ENCODE measurements at regions not wholly inside any gene's neighbourhood (a gene's known extent, or its start where the extent isn't known, plus 50 kb on each side); places are given as distances from the start of the nearest gene placed in this dataset.
"Not testable (repeated sequence)": the region's sequence is repeated elsewhere in the genome, so short reads cannot be mapped to it uniquely, and the experiment has no call there.

DNA sequence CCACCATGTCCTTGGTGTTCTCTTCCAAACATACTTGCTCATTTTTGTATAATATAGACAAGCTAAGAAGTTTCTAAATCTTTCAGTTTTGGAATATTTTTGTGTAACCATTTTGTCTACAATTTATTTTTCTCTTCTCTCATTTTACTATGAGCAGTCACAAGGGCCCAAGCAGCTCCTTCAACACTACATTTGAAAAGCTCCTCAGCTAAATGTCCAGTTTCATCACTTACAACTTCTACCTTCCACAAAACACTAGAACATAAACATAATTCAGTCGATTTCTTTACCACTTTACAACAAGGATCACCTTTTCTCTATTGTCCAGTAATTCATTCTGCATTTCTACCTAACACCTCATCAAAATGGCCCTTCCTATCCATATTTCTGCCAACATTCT is 554.4 kb downstream of the RAB28 start:
- DNase-seq: no peak

DNA sequence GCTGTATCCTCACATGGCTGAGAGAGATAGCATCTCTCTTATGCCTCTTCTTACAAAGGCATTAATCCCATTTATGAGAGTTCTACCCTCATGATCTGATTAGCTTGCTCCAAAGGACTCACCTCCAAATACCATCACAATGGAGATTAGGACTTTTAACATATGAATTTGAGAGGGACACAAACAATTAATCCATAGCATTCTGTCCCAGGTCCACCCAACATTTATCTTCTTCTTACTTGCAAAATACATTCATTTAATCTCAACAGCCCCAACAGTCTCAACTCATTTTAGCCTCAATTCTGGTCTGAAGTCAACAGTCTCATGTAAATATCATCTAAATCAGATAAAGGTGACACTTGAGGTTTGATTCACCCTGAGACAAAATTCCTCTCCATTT is 555.4 kb downstream of the RAB28 start:
- DNase-seq: no peak

DNA sequence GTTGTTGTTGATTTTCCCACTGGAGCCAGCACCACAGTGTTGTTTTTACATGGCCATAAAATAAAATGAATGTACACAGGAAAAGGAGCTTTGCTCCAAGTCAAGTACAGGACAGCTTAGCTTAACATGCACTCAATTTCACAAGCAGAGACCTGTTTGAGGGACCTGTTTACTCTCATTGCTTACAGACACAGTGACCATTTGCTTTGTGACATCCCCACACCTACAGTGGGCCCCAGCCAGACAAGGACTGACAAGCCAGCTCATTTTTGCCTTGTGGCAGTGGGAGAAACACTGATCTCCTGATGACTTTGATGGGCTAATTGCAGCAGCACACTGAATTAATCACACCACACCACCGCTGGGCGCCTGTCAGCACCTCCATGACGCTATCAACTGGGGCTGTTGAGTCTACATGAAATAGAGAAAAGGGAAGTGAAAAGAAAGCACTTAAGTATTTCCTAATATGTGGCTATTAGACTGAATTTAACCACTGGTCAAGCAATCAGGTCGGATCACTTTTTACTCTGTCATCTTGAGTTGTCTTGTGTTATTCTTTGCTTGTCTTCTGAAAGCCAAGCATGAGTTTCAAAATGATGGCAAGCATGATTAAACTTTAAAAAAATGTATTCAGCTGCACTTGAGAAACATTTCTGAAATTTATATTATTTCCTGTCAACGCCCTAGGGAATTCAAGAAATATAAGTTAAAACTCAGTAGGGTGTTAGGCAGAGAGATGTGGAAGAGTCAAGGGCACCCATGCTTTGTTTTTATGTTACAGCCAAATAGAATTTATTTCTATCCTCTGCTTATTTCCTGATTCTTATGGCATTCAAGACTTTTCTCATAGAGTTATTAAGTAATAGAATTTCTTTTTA is 557.7 kb downstream of the RAB28 start:
- DNase-seq: no peak

DNA sequence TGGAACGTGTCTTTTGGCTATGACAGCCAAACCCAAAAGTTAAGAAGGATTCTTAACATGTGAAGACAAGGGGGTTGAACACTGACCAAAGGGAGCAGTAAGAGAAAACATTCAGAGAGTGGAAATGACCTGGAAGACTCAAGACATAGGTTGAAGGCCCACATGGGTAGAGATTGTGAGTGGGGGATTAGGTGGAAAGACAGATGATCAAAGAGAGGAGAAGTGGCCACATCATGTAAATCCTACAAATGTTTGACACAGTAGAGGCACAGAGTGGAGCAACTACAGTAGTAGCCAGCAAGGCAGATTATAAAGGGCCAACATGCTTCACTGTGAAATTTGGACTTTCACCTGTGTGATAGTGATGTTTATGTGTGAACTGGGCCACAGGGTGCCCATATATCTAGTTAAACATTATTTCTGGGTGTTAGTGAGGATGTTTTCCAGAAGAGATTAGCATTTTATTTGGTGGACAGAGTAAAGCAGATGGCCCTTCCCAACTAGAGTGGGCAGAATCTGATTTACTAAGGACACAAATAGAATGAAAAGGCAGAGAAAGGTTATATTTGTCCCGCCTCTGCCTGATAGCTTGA is 559.3 kb downstream of the RAB28 start:
- no peak for DNase-seq

DNA sequence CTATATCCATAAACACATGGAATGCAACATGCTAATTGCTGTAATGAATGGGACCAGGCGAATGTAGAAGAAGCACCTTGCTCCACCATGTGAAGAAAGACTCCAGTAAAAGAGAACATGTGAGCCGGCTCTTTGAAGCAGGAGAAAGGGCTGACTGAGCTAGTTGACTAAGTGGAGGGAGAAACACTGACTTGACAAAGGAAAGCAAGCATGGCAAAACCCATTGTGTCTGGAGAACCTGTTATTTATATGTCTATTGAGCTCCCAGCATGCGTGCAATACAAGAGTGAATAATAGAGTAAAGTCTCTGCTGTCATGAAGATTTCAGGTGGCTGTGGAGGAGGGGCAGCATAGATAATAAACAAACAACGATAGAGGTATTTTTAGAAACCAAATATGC is 559.9 kb downstream of the RAB28 start:
- no peak for DNase-seq

GRCh38 chr4:12912896-12913418 is 571.2 kb downstream of the RAB28 start:
- DNase-seq: no peak

GRCh38 chr4:12911750-12912358 is 572.3 kb downstream of the RAB28 start:
- no peak for DNase-seq

GRCh38 chr4:12903640-12904039 is 580.5 kb downstream of the RAB28 start:
- not testable (repeated sequence) for DNase-seq

GRCh38 chr4:12902735-12903134 is 581.4 kb downstream of the RAB28 start:
- no peak for DNase-seq

DNA sequence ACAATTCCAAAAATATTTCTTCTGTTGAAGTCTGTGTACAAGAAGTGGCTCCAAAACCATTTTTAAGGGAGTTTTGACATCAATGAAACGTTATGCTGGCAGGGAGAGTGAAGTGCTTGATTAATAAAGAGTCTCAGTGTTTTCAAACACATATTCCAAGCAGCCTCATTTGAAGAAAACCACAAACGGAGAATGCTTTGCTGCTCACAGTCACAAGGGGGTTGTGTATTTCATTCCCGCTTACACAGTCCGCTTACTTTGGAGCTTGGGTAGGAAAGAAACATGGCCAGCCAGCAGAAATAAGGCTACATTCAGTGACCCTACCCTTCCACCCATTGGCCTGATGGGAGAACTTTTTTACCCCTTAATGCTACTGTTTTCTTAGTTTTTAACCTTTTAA is 586.2 kb downstream of the RAB28 start:
- DNase-seq: no peak

GRCh38 chr4:12894062-12894461 is 590.1 kb downstream of the RAB28 start:
- no peak for DNase-seq

DNA sequence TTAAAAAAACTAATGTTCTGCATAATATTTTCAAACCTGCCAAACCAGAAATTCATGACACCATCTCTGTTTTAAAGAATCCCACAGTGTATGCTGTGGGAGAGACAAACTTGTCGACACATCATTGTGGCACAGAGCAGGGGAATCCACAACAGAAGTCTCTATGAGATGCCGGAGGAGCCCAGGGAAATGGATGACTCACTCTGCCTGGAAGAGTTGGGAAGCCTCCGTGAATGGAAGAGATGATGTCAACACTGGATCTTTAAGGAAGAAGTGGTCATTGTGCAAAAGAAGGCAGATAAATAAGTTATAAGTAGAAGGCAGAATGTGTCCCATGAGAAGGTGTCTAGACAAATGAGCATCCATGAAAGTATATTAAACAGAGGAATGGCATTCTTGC is 595.1 kb downstream of the RAB28 start:
- DNase-seq: peak; percentile 49

DNA sequence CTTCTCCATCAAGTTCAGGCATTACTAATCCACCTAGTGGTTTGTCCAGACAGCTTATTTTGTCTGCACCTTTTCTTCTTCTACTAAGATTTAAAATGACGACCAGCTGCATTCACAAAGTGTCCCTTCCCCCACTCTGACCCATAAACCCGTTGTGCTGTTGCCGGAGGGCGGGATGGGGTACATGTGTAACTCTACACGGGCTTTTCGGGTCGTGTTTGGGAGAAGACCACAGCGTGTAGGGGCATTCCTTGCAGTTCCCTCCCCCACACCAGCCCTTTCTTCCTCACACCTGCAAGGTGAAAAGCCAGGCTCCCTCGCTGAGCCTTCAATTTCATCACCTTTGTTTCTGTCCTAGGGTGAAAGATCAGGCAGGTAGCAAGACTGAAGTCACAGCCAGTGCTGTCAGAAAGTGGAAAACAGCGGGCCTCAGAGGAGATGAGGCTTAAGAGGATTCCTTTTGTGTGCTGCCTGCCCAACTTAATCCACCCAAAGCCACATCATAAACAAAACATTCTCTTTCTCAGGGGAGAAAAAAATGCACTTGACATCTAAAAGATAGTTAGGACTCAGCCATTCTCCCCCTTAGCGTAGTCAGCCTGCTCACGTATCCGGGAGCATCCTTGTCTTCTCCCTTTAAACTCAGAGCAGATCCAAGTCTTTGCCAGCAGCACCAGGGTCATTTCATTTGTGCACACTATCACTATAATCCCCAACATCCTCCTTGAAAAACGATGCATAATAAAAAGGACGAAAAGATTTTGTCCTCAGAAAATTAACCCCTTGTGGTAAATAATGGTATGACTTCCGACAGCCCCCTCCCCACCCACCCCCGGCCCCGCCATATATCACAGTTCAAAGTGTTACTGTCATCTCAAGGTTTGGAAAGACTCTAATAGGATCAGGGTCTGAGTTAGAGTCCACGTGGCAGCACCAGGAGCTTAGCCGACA is 599.0 kb downstream of the RAB28 start:
- DNase-seq: no peak

DNA sequence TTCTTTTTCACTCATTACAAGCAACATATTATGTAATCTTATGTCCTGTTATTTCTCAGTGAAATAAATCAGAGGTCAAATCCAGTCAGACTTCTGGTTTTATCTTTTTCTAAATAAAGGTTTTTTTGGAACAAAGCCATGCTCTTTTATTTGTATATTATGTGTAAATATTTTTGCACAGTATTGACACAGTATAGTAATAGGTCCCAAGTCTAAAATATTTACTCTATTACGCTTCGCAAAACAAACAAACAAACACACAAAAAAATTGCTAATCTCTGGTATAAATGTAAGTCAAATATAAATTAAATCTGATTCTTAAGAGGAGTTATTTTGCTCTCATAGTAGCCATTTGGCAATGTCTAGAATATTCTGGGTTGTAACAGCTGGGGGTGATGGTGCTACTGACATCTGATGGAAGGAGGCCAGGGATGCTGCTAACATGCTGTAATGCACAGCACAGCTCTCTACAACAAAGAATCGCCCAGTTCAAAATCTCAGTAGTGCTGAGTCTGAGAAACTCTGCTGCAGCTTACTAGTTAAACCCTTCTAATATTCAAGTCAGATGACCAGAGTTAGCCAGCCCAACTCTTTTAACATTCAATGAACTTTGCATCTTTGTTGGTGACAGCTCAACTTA is 602.1 kb downstream of the RAB28 start:
- DNase-seq: no peak

GRCh38 chr4:12880844-12881243 is 603.3 kb downstream of the RAB28 start:
- no peak for DNase-seq

DNA sequence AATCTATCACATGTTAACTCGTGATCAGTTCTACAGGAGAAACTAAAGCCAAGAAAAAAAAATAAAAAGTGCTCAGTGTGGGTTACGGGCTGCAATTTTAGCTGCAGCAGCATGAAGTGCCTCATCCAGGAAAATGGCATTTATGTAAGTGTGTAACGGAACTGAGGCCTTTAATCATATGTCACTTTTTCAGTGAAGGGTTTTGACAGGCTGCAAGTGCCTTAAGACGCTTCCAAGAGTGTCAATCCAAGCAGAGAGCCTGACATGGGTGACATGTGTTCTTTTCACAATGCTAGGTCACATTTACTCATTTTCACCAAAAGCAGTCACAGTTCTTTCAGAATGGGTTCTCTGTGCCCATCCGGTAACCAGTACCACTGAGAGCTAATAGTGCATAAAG is 604.6 kb downstream of the RAB28 start:
- DNase-seq: no peak

- no peak for DNase-seq
Measured at GRCh38 chr4:12875640-12876243, 608.4 kb downstream of the RAB28 start.

DNA sequence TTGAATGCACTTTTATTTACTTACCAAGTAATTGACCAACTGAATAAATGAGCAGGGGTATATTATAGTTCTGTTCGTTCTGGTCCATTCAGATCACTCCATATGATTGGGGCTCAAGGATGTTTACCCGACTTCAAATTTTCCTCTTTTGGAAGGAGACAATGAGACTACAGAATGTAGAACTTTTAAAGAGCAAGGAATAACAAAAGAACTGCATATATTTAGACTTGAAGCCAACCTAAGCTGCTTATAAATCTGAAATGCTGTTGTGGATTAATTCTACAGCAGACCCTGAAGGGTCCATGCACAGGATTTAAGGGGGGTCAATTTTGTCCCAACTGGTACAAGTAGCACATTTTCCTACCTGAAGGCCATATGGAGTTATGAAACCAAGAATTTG is 610.8 kb downstream of the RAB28 start:
- DNase-seq: no peak

- no peak for DNase-seq
Measured at GRCh38 chr4:12861422-12861821, 622.7 kb downstream of the RAB28 start.

- peak; percentile 19 for DNase-seq
Measured at GRCh38 chr4:12852338-12853307, 631.5 kb downstream of the RAB28 start.

DNA sequence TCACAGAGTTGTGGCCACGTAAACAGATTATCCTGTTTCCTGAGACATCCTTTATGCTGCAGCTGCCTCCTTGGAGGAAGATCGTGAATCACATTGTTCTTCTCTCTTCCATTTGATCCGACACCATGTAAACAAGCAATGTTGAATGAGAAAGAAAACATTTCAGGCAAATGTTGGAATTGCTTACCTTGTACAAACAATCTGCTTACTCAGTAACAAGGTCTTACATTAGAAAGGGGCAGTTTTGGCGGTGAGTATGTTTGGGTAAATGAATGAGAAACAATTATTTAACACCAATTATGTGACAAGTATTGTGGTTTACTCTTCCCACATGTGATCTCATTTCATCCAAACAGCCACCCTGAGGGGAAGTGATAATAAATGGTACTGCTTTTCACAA is 637.8 kb downstream of the RAB28 start:
- no peak for DNase-seq
